ENCODE measurements at regions not wholly inside any gene's neighbourhood (a gene's known extent, or its start where the extent isn't known, plus 50 kb on each side); places are given as distances from the start of the nearest gene placed in this dataset.

DNA sequence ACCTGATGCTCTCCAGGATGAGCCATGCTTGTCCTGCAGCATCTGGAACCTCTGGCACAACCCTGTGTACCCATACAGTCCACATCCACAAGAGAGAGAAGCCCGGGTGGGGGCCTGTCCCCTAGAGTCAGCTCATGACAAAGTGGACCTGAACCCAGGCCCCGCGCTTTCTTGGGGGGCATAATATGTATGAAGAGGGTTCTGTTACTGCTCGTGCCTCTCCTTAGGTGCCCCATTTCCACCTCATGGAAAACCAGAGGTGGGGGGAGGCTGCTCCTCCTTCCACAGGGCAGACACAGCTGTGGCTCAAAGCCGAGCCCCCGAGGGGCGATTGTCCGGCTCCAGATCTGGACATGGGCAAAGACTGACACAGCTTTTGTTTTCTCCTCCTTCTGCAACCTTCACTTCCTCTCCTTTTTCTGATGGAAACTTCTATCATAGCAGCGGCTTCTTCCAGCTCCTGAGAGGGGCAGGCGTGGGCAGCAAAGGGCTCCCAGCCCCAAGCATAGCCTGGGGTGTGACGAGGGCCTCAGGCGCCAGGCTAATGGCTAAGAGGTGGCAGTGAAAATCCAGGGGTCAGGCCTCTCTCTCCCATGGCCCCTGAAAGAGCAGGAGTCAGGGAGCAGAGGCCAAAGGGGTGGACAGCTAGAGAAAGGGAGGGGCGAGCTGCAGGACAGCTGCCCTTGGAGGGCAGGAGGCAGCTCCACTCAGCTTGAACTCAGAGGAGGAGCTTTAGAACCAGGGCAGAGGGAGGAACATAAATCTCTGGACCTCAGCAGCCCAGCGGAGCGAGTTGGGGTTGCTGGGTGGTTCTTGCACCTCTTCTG lies 155.5 kb downstream of the ZFP36L2 start:
- TF ChIP-seq EZH2 (IDR thresholded peaks at IDR 0.05) (no peak), POLR2AphosphoS5 (IDR thresholded peaks at IDR 0.05; ENCODE audit: borderline replicate concordance, low read depth, low read length) (no peak), FOXP2 (optimal IDR thresholded peaks at IDR 0.05; ENCODE audit: control extremely low read depth, extremely low read length, insufficient read depth) (no peak)

Measured in SK-N-MC (cell line).